ENCODE measurements at regions not wholly inside any gene's neighbourhood (a gene's known extent, or its start where the extent isn't known, plus 50 kb on each side); places are given as distances from the start of the nearest gene placed in this dataset.
A peak's percentile ranks its signal among the peaks of the same experiment; 100 is the strongest.

- no peak overlapping the region for H3K27ac ChIP-seq
- no peaks in the 10 kb centered on the region for H3K4me1 ChIP-seq (replicated peaks in 1 of 2)
- H3K4me3 ChIP-seq: no peak overlapping the region
- WGBS, 10 experiments: 0 to 97% (median 86%) methylated on average over 1 to 5 of the region's 5 CpGs; no CpG with 5 or more reads in 1 of the 10 experiments
- no peak for ATAC-seq (replicated peaks in 6 of 8)
- in situ Hi-C loops (cut with MboI; ENCODE audit: low pct_unique_long_range_greater_than_20kb in 2 of 9, low sequenced_read_pairs in 9 of 9, unreplicated experiment in 9 of 9): no loop called here
Measured at GRCh38 chr5:60263346-60263745, 369.8 kb upstream of the PDE4D start.

DNA sequence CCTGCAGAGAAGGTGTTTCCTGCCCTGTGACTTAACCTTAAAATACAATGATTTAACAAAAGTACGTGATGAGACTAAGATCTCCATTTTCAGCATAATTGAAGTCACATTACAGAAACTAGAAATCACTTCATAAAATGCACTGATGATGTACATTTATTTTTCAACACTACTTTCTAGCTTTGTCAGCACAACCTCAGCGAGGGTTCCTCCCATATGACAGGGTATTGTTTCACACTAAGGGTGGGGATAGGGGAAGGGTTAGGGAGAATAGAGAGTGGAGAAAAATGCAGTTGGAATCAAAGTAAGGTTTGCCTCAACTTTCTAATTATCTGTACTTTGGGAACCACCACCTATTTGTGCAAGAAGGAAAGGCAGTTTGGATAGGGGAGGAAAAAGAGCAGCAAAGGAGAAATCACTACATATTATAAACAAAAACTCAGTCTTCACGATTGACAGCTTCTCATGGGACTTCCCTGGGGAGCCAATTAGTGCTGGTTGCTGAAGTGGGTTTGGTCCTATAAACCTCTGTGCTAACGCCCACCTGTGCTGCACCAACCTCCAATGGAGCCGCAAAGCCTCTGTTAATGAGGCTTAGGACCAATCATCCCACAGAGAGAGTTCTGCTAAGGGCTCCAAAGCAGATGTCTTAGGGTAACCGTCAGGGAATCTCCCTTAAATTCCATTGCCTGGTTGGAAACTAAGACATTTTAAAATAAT, 369.2 kb upstream of the PDE4D start:
- peak in 2 of 8 experiments; percentile 49 to 56 for ATAC-seq (replicated peaks in 6 of 8)
- in situ Hi-C loops (cut with MboI; ENCODE audit: low pct_unique_long_range_greater_than_20kb in 2 of 9, low sequenced_read_pairs in 9 of 9, unreplicated experiment in 9 of 9): no loop called here
- Histone ChIP-seq H3K4me1 (replicated peaks in 1 of 2) (no peaks in the 10 kb centered on the region), H3K4me3 (no peak overlapping the region), H3K27ac (no peak overlapping the region)
- 4 to 93% (median 70%) methylated on average over 2 to 6 of the region's 6 CpGs; no CpG with 5 or more reads in 2 of the 10 experiments for WGBS, 10 experiments

DNA sequence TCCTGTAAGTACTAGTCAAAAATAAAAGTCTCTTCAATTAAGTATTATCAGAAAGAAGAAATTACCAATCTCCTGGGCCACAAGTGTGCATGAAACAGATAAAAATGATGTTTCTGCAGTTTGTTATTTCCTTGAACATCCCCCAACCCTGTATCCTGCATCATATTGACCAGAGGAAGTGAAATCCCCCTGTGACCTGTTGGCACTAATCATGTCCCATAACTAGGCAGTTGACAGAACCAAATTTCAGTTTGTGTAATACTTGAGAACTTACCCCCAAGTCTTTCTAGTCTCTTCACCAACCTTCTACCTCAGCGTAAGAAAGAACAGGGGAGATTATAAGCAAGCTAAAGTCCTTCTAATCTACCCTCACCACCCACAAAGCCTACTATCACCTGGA, 368.2 kb upstream of the PDE4D start:
- 38 to 100% (median 100%) methylated on average over 1 of the region's 1 CpG; no CpG with 5 or more reads in 4 of the 10 experiments for WGBS, 10 experiments
- in situ Hi-C loops (cut with MboI; ENCODE audit: low pct_unique_long_range_greater_than_20kb in 2 of 9, low sequenced_read_pairs in 9 of 9, unreplicated experiment in 9 of 9): no loop called here
- ATAC-seq (replicated peaks in 6 of 8): no peak
- Histone ChIP-seq H3K4me1 (replicated peaks in 1 of 2) (no peaks in the 10 kb centered on the region), H3K27ac (no peak overlapping the region), H3K4me3 (no peak overlapping the region)

DNA sequence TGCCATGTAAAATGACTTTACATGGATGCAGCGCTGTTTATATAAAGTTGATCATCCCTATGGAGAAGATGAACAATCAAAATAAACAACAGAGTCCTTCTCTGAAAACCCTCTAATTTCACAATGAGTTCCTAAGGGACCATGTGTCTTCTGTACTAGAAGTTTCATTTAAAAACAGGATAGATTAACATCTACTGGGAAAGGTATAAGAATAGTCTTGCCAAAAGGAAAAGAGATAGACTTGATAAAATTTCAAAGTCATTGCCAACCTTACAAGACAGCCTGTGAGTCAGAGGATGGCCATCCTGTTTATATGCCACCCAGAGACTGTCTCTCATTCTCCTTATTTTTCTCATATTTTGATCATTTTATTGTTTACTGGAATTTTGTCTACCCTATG, 367.1 kb upstream of the PDE4D start:
- H3K27ac ChIP-seq: no peak overlapping the region
- in situ Hi-C loops (cut with MboI; ENCODE audit: low pct_unique_long_range_greater_than_20kb in 2 of 9, low sequenced_read_pairs in 9 of 9, unreplicated experiment in 9 of 9): no loop called here
- no peak overlapping the region for H3K4me3 ChIP-seq
- no peak for ATAC-seq (replicated peaks in 6 of 8)
- 25 to 100% (median 92%) methylated on average over 1 of the region's 1 CpG; no CpG with 5 or more reads in 1 of the 10 experiments for WGBS, 10 experiments
- H3K4me1 ChIP-seq (replicated peaks in 1 of 2): no peaks in the 10 kb centered on the region

DNA sequence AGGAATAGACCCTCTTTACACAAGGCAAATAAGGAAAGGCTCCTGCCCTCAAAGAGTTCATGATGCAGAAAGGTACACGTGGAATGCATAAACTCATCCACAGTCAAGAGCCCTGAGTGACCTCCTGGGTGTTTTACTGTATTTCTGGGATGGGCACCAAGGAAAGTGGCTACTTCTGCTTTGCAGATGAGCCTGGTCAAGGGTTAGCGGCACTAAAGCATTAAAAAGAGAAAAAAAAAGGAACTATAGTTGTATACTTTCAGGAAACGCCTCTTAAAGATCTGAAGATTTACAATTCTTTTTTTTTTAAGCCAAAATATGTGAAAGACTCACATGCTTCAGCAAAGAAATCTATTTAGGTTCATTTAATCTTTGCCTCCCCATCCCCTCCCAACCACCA, 366.2 kb upstream of the PDE4D start:
- Histone ChIP-seq H3K4me3 (no peak overlapping the region), H3K27ac (no peak overlapping the region), H3K4me1 (replicated peaks in 1 of 2) (no peaks in the 10 kb centered on the region)
- ATAC-seq (replicated peaks in 6 of 8): no peak
- WGBS, 10 experiments: 10 to 100% (median 62%) methylated on average over 1 to 3 of the region's 3 CpGs; no CpG with 5 or more reads in 1 of the 10 experiments
- in situ Hi-C loops (cut with MboI; ENCODE audit: low pct_unique_long_range_greater_than_20kb in 2 of 9, low sequenced_read_pairs in 9 of 9, unreplicated experiment in 9 of 9): no loop called here

- WGBS, 10 experiments: 0 to 87% (median 38%) methylated on average over 1 to 5 of the region's 5 CpGs
Measured at GRCh38 chr5:60257596-60258271, 364.2 kb upstream of the PDE4D start.

GRCh38 chr5:60256546-60256945, 363.0 kb upstream of the PDE4D start:
- no peak for ATAC-seq (replicated peaks in 6 of 8)
- in situ Hi-C loops (cut with MboI; ENCODE audit: low pct_unique_long_range_greater_than_20kb in 2 of 9, low sequenced_read_pairs in 9 of 9, unreplicated experiment in 9 of 9): no loop called here

More at GRCh38 chr5:60257596-60258271, 364.2 kb upstream of the PDE4D start:
- in situ Hi-C loops (cut with MboI; ENCODE audit: low pct_unique_long_range_greater_than_20kb in 2 of 9, low sequenced_read_pairs in 9 of 9, unreplicated experiment in 9 of 9): no loop called here
- Histone ChIP-seq H3K27ac (no peak overlapping the region), H3K4me1 (replicated peaks in 1 of 2) (no peaks in the 10 kb centered on the region), H3K4me3 (no peak overlapping the region)
- peak in 2 of 8 experiments; percentile 20 to 26 for ATAC-seq (replicated peaks in 6 of 8)

DNA sequence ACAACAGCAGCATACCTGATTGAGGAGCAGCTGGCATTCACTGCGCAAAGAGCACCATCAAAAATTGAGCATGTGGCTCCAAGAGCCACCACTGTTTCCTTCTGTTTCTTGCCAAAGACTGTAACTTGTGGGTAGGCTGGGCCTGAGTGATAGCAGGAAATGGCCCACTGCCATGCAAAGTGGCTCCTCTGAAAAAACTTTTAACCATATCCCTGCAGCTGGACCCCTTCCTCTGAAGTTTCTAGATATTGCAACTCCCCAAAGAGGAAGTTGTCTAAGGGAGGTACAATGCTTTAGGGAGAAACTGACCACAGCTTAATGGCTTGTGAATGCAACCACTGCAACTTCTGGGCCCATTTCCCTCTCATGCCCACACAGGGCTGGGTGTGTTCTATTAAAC, 355.4 kb upstream of the PDE4D start:
- 0 to 100% (median 100%) methylated on average over 1 of the region's 1 CpG; no CpG with 5 or more reads in 7 of the 10 experiments for WGBS, 10 experiments
- ATAC-seq (replicated peaks in 6 of 8): no peak
- Histone ChIP-seq H3K4me3 (no peak overlapping the region), H3K4me1 (replicated peaks in 1 of 2) (no peaks in the 10 kb centered on the region), H3K27ac (no peak overlapping the region)
- in situ Hi-C loops (cut with MboI; ENCODE audit: low pct_unique_long_range_greater_than_20kb in 2 of 9, low sequenced_read_pairs in 9 of 9, unreplicated experiment in 9 of 9): no loop called here

More at GRCh38 chr5:60256546-60256945, 363.0 kb upstream of the PDE4D start:
- Histone ChIP-seq H3K4me3 (no peak overlapping the region), H3K4me1 (replicated peaks in 1 of 2) (no peaks in the 10 kb centered on the region), H3K27ac (no peak overlapping the region)
- WGBS, 10 experiments: 46 to 100% (median 84%) methylated on average over 1 to 2 of the region's 2 CpGs; no CpG with 5 or more reads in 1 of the 10 experiments

DNA sequence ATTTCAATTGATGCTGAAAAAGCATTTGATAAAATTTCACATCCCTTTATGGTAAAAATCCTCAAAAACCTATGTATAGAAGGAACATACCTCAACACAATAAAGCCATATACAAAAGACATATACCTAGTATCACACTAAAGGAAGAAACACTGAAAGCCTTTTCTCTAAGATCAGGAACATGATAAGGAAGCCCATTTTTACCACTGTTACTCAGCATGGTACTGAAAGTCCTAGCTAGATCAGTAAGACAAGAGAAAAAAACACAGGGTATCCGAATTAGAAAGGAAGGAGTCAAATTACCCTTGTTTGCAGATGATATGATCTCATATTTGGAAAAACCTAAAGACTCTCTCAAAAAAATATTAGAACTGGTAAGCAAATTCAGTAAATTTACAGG, 350.2 kb upstream of the PDE4D start:
- 0 to 71% (median 18%) methylated on average over 1 of the region's 1 CpG; no CpG with 5 or more reads in 3 of the 10 experiments for WGBS, 10 experiments
- H3K4me3 ChIP-seq: no peak overlapping the region
- H3K27ac ChIP-seq: no peak overlapping the region
- ATAC-seq (replicated peaks in 6 of 8): no peak
- in situ Hi-C loops (cut with MboI; ENCODE audit: low pct_unique_long_range_greater_than_20kb in 2 of 9, low sequenced_read_pairs in 9 of 9, unreplicated experiment in 9 of 9): no loop called here
- no peaks in the 10 kb centered on the region for H3K4me1 ChIP-seq (replicated peaks in 1 of 2)

- ATAC-seq (replicated peaks in 6 of 8): no peak
- in situ Hi-C loops (cut with MboI; ENCODE audit: low pct_unique_long_range_greater_than_20kb in 2 of 9, low sequenced_read_pairs in 9 of 9, unreplicated experiment in 9 of 9): no loop called here
- WGBS, 10 experiments: 0 to 83% (median 70%) methylated on average over 1 to 2 of the region's 2 CpGs; no CpG with 5 or more reads in 1 of the 10 experiments
- H3K27ac ChIP-seq: no peak overlapping the region
- no peaks in the 10 kb centered on the region for H3K4me1 ChIP-seq (replicated peaks in 1 of 2)
- no peak overlapping the region for H3K4me3 ChIP-seq
Measured at GRCh38 chr5:60232036-60232795, 338.7 kb upstream of the PDE4D start.

DNA sequence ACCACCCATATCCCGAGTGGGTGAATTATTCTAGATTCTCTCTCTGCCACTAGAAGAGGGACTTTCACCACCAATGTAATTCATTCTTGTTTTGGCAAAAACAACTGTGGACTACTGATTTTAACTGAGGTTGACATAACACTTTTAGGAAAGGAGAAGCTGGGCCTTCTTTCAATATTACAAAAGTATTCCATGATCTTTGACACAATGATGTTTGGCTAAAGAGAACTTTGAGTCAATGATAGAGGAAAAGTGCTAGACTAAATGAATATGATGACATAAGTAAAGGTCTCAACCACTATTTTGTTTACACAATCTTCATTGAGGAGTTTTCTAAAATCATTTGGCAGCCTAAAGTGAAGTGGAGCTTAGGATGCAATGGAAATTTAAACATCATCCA, 336.9 kb upstream of the PDE4D start:
- Histone ChIP-seq H3K27ac (no peak overlapping the region), H3K4me1 (replicated peaks in 1 of 2) (no peaks in the 10 kb centered on the region), H3K4me3 (no peak overlapping the region)
- no peak for ATAC-seq (replicated peaks in 6 of 8)
- in situ Hi-C loops (cut with MboI; ENCODE audit: low pct_unique_long_range_greater_than_20kb in 2 of 9, low sequenced_read_pairs in 9 of 9, unreplicated experiment in 9 of 9): no loop called here
- WGBS, 10 experiments: 0 to 100% (median 42%) methylated on average over 1 of the region's 1 CpG

- H3K4me3 ChIP-seq: no peak overlapping the region
- in situ Hi-C loops (cut with MboI; ENCODE audit: low pct_unique_long_range_greater_than_20kb in 2 of 9, low sequenced_read_pairs in 9 of 9, unreplicated experiment in 9 of 9): no loop called here
- no peak for ATAC-seq (replicated peaks in 6 of 8)
- no peak overlapping the region for H3K27ac ChIP-seq
- no peaks in the 10 kb centered on the region for H3K4me1 ChIP-seq (replicated peaks in 1 of 2)
Measured at GRCh38 chr5:60229691-60230185, 336.2 kb upstream of the PDE4D start.

DNA sequence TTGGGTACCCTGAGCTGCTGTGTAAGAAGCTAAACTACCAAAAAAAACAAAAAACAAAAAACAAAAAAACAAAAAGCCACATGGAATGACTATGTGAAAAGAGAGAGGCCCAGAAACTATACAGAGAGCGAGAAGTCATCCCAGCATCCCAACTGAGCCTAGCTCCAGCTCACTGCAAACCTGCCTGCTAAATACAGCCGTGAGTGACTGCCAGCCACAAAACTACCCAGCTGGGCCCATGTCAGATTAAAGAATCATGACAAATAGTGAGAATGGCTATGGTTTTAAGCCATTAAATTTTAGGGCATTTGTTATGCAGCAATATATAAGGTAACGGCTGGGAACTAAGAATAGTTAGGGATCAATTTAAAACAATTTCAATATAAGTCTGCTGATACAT, 335.1 kb upstream of the PDE4D start:
- Histone ChIP-seq H3K4me1 (replicated peaks in 1 of 2) (no peaks in the 10 kb centered on the region), H3K27ac (no peak overlapping the region), H3K4me3 (no peak overlapping the region)
- WGBS, 10 experiments: 40 to 94% (median 71%) methylated on average over 1 to 3 of the region's 3 CpGs
- in situ Hi-C loops (cut with MboI; ENCODE audit: low pct_unique_long_range_greater_than_20kb in 2 of 9, low sequenced_read_pairs in 9 of 9, unreplicated experiment in 9 of 9): no loop called here
- no peak for ATAC-seq (replicated peaks in 6 of 8)
